ENCODE measurements at regions not wholly inside any gene's neighbourhood (a gene's known extent, or its start where the extent isn't known, plus 50 kb on each side); places are given as distances from the start of the nearest gene placed in this dataset.

- no peak for TF ChIP-seq CTCF (IDR thresholded peaks at IDR 0.05; ENCODE audit: insufficient read depth in 1 of 2, low read depth in 1 of 2, low read length in 1 of 2, severe bottlenecking in 1 of 2, unreplicated experiment in 1 of 2)
- no TSS peak for BruUV-seq (replicated peaks)
- H3K9me3 Mint-ChIP-seq (ENCODE audit: unreplicated experiment): no peaks in the 10 kb centered on the region
These were observed 59.1 kb downstream of the MID1IP1 start for GRCh38 chrX:38860106-38861013.

GRCh38 chrX:38861489-38861888 lies 60.2 kb downstream of the MID1IP1 start:
- no peak for TF ChIP-seq CTCF (IDR thresholded peaks at IDR 0.05; ENCODE audit: insufficient read depth in 1 of 2, low read depth in 1 of 2, low read length in 1 of 2, severe bottlenecking in 1 of 2, unreplicated experiment in 1 of 2)
- H3K4me1 Mint-ChIP-seq (ENCODE audit: low read depth, unreplicated experiment): peaks cover 7% of the 10 kb centered on the region
- H3K9me3 Mint-ChIP-seq (ENCODE audit: unreplicated experiment): no peaks in the 10 kb centered on the region
- no peaks in the 10 kb centered on the region for H3K36me3 ChIP-seq (ENCODE audit: control insufficient read depth, insufficient read depth, low read length)
- H3K4me1 ChIP-seq: no peaks in the 10 kb centered on the region
- ChIA-PET CTCF (no interaction called here), POLR2A (no interaction called here)
- DNase-seq: no peak
- intact Hi-C loops (cut with micrococcal nuclease; ENCODE audit: unreplicated experiment): no loop called here
- no peaks in the 10 kb centered on the region for H3K27me3 ChIP-seq (replicated peaks; ENCODE audit: control insufficient read depth, insufficient read depth, low read length)
- no peak overlapping the region for H3K4me3 ChIP-seq (ENCODE audit: low read depth, low read length)
- no peak overlapping the region for H3K4me3 Mint-ChIP-seq (ENCODE audit: unreplicated experiment)
- H3K27ac Mint-ChIP-seq (ENCODE audit: unreplicated experiment): no peak overlapping the region
- no peaks in the 10 kb centered on the region for H3K27me3 Mint-ChIP-seq (ENCODE audit: insufficient read depth, unreplicated experiment)
- H3K9me3 ChIP-seq: no peaks in the 10 kb centered on the region
- BruUV-seq (replicated peaks): no TSS peak
- no peaks in the 10 kb centered on the region for H3K36me3 Mint-ChIP-seq (ENCODE audit: insufficient read depth, unreplicated experiment)

More at GRCh38 chrX:38860106-38861013, 59.1 kb downstream of the MID1IP1 start:
- intact Hi-C loops (cut with micrococcal nuclease; ENCODE audit: unreplicated experiment): no loop called here
- H3K27me3 ChIP-seq (replicated peaks; ENCODE audit: control insufficient read depth, insufficient read depth, low read length): no peaks in the 10 kb centered on the region
- Mint-ChIP-seq H3K4me1 (ENCODE audit: low read depth, unreplicated experiment) (peaks cover 7% of the 10 kb centered on the region), H3K27me3 (ENCODE audit: insufficient read depth, unreplicated experiment) (no peaks in the 10 kb centered on the region), H3K36me3 (ENCODE audit: insufficient read depth, unreplicated experiment) (no peaks in the 10 kb centered on the region), H3K4me3 (ENCODE audit: unreplicated experiment) (no peak overlapping the region), H3K27ac (ENCODE audit: unreplicated experiment) (no peak overlapping the region)
- DNase-seq: no peak
- ChIA-PET CTCF (no interaction called here), POLR2A (no interaction called here)
- H3K9me3 ChIP-seq: no peaks in the 10 kb centered on the region
- H3K36me3 ChIP-seq (ENCODE audit: control insufficient read depth, insufficient read depth, low read length): no peaks in the 10 kb centered on the region
- no peak overlapping the region for H3K4me3 ChIP-seq (ENCODE audit: low read depth, low read length)
- no peaks in the 10 kb centered on the region for H3K4me1 ChIP-seq

GRCh38 chrX:38862100-38862499 lies 60.8 kb downstream of the MID1IP1 start:
- POLR2A ChIA-PET: no interaction called here
- H3K9me3 ChIP-seq: no peaks in the 10 kb centered on the region
- H3K4me1 Mint-ChIP-seq (ENCODE audit: low read depth, unreplicated experiment): peaks cover 7% of the 10 kb centered on the region

More at GRCh38 chrX:38862100-38862499, 60.8 kb downstream of the MID1IP1 start:
- Histone ChIP-seq H3K27me3 (replicated peaks; ENCODE audit: control insufficient read depth, insufficient read depth, low read length) (no peaks in the 10 kb centered on the region), H3K4me1 (no peaks in the 10 kb centered on the region), H3K4me3 (ENCODE audit: low read depth, low read length) (no peak overlapping the region), H3K36me3 (ENCODE audit: control insufficient read depth, insufficient read depth, low read length) (no peaks in the 10 kb centered on the region)
- CTCF ChIA-PET: no interaction called here
- H3K27ac Mint-ChIP-seq (ENCODE audit: unreplicated experiment): no peak overlapping the region
- H3K27me3 Mint-ChIP-seq (ENCODE audit: insufficient read depth, unreplicated experiment): no peaks in the 10 kb centered on the region
- no peak for TF ChIP-seq CTCF (IDR thresholded peaks at IDR 0.05; ENCODE audit: insufficient read depth in 1 of 2, low read depth in 1 of 2, low read length in 1 of 2, severe bottlenecking in 1 of 2, unreplicated experiment in 1 of 2)
- DNase-seq: no peak
- intact Hi-C loops (cut with micrococcal nuclease; ENCODE audit: unreplicated experiment): no loop called here
- BruUV-seq (replicated peaks): no TSS peak
- H3K36me3 Mint-ChIP-seq (ENCODE audit: insufficient read depth, unreplicated experiment): no peaks in the 10 kb centered on the region
- H3K9me3 Mint-ChIP-seq (ENCODE audit: unreplicated experiment): no peaks in the 10 kb centered on the region
- H3K4me3 Mint-ChIP-seq (ENCODE audit: unreplicated experiment): no peak overlapping the region

Data from Caco-2 (cell line).